ENCODE measurements at regions not wholly inside any gene's neighbourhood (a gene's known extent, or its start where the extent isn't known, plus 50 kb on each side); places are given as distances from the start of the nearest gene placed in this dataset.

DNA sequence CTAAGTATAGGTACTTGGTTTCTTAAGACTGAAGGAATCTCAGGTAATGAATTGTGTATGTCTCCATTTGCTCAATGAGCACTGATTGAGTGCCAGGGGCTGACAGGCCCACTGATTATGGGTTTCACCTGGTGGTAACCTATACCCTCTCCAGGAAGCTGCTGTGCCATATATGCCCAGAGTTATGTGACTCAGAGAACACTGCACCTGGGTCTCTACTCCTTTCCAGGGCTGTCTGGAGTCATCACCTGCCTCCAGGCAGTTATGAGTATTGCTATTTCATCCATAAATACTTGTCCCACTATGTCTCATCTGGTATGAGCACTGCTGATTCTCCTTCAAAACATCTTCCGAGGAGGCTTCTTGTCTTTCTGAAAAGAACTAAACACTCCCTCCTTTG lies 692.9 kb downstream of the BCL11B start:
- no peak overlapping the region for H3K27ac ChIP-seq (ENCODE audit: low read length)
- TF ChIP-seq, protein P1, sequence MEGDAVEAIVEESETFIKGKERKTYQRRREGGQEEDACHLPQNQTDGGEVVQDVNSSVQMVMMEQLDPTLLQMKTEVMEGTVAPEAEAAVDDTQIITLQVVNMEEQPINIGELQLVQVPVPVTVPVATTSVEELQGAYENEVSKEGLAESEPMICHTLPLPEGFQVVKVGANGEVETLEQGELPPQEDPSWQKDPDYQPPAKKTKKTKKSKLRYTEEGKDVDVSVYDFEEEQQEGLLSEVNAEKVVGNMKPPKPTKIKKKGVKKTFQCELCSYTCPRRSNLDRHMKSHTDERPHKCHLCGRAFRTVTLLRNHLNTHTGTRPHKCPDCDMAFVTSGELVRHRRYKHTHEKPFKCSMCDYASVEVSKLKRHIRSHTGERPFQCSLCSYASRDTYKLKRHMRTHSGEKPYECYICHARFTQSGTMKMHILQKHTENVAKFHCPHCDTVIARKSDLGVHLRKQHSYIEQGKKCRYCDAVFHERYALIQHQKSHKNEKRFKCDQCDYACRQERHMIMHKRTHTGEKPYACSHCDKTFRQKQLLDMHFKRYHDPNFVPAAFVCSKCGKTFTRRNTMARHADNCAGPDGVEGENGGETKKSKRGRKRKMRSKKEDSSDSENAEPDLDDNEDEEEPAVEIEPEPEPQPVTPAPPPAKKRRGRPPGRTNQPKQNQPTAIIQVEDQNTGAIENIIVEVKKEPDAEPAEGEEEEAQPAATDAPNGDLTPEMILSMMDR (IDR thresholded peaks at IDR 0.05; ENCODE audit: poor library complexity, severe bottlenecking): no peak
- TF ChIP-seq EZH2 (IDR thresholded peaks at IDR 0.05; ENCODE audit: borderline replicate concordance, insufficient read depth, low read length, poor library complexity, severe bottlenecking) (no peak), EP300 (conservative IDR thresholded peaks at IDR 0.05; ENCODE audit: poor library complexity, severe bottlenecking) (no peak), POLR2AphosphoS5 (IDR thresholded peaks at IDR 0.05) (no peak), RAD21 (conservative IDR thresholded peaks at IDR 0.05) (no peak), SMC3 (conservative IDR thresholded peaks at IDR 0.05; ENCODE audit: poor library complexity) (no peak), TAF1 (IDR thresholded peaks at IDR 0.05; ENCODE audit: low read depth) (no peak), MXI1 (conservative IDR thresholded peaks at IDR 0.05; ENCODE audit: poor library complexity, severe bottlenecking) (no peak)
- TF ChIP-seq, protein P2, sequence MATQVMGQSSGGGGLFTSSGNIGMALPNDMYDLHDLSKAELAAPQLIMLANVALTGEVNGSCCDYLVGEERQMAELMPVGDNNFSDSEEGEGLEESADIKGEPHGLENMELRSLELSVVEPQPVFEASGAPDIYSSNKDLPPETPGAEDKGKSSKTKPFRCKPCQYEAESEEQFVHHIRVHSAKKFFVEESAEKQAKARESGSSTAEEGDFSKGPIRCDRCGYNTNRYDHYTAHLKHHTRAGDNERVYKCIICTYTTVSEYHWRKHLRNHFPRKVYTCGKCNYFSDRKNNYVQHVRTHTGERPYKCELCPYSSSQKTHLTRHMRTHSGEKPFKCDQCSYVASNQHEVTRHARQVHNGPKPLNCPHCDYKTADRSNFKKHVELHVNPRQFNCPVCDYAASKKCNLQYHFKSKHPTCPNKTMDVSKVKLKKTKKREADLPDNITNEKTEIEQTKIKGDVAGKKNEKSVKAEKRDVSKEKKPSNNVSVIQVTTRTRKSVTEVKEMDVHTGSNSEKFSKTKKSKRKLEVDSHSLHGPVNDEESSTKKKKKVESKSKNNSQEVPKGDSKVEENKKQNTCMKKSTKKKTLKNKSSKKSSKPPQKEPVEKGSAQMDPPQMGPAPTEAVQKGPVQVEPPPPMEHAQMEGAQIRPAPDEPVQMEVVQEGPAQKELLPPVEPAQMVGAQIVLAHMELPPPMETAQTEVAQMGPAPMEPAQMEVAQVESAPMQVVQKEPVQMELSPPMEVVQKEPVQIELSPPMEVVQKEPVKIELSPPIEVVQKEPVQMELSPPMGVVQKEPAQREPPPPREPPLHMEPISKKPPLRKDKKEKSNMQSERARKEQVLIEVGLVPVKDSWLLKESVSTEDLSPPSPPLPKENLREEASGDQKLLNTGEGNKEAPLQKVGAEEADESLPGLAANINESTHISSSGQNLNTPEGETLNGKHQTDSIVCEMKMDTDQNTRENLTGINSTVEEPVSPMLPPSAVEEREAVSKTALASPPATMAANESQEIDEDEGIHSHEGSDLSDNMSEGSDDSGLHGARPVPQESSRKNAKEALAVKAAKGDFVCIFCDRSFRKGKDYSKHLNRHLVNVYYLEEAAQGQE (IDR thresholded peaks at IDR 0.05; ENCODE audit: borderline replicate concordance): no peak
- H3K4me2 ChIP-seq (ENCODE audit: low read length): no peak overlapping the region
- no peaks in the 10 kb centered on the region for H4K20me1 ChIP-seq (ENCODE audit: insufficient read depth)
- no peaks in the 10 kb centered on the region for H3F3A ChIP-seq (ENCODE audit: insufficient read depth, low read length, poor library complexity, severe bottlenecking)
- no peaks in the 10 kb centered on the region for H3K36me3 ChIP-seq (ENCODE audit: insufficient read depth, low read length)
- H3K27me3 ChIP-seq (ENCODE audit: insufficient read depth, low read depth, low read length): no peaks in the 10 kb centered on the region
- H3K9ac ChIP-seq (ENCODE audit: low read length): no peak overlapping the region
- H3K4me3 ChIP-seq (ENCODE audit: low read length): no peak overlapping the region
- H2AFZ ChIP-seq (ENCODE audit: low read depth, low read length): no peak overlapping the region
- H3K9me3 ChIP-seq (ENCODE audit: low read length): no peaks in the 10 kb centered on the region
- H3K79me2 ChIP-seq (replicated peaks; ENCODE audit: insufficient read depth, low read length): no peaks in the 10 kb centered on the region
- H3K9me2 ChIP-seq (ENCODE audit: insufficient read depth, low read length): no peaks in the 10 kb centered on the region

DNA sequence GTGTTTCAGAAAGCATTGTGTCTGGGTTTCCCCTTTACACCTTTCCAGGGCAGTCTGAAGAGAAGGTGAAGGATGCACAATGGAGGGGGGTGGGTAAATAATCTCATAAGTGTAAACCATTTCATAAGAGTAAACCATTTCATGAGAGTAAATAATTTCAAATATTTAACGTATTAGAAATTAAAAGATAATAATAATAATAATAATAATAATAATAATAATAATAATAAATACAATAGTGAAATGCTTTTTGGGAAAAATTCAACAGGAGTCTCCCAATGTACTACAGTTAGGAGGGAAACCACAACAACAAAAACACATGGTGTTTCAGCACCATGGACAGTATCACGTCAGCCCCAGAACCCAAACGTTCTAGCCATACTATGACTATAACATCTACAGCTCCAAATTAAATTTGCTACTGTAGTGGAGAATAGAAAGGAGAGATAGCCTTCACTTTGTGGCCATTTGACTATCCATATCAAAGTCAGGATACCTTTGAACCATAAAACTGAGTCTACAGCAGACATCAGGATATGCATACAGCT lies 691.8 kb downstream of the BCL11B start:
- Histone ChIP-seq H2AFZ (ENCODE audit: low read depth, low read length) (no peak overlapping the region), H3K27ac (ENCODE audit: low read length) (no peak overlapping the region), H3K4me2 (ENCODE audit: low read length) (no peak overlapping the region), H3K36me3 (ENCODE audit: insufficient read depth, low read length) (no peaks in the 10 kb centered on the region), H3K4me3 (ENCODE audit: low read length) (no peak overlapping the region), H3K79me2 (replicated peaks; ENCODE audit: insufficient read depth, low read length) (no peaks in the 10 kb centered on the region), H3K9ac (ENCODE audit: low read length) (no peak overlapping the region), H3K9me3 (ENCODE audit: low read length) (no peaks in the 10 kb centered on the region), H4K20me1 (ENCODE audit: insufficient read depth) (no peaks in the 10 kb centered on the region), H3K27me3 (ENCODE audit: insufficient read depth, low read depth, low read length) (no peaks in the 10 kb centered on the region), H3F3A (ENCODE audit: insufficient read depth, low read length, poor library complexity, severe bottlenecking) (no peaks in the 10 kb centered on the region), H3K9me2 (ENCODE audit: insufficient read depth, low read length) (no peaks in the 10 kb centered on the region)
- TF ChIP-seq EP300 (conservative IDR thresholded peaks at IDR 0.05; ENCODE audit: poor library complexity, severe bottlenecking) (no peak), RAD21 (conservative IDR thresholded peaks at IDR 0.05) (no peak), SMC3 (conservative IDR thresholded peaks at IDR 0.05; ENCODE audit: poor library complexity) (no peak)
- TF ChIP-seq, protein P1 (IDR thresholded peaks at IDR 0.05; ENCODE audit: poor library complexity, severe bottlenecking): no peak

Data from neural cell (in vitro differentiated cells).